ENCODE measurements at regions not wholly inside any gene's neighbourhood (a gene's known extent, or its start where the extent isn't known, plus 50 kb on each side); places are given as distances from the start of the nearest gene placed in this dataset.

GRCh38 chr12:111150921-111151840, 217.7 kb downstream of the PHETA1 start:
- TF ChIP-seq SNAI2 (CRISPR knock-in tag; IDR thresholded peaks at IDR 0.05) (no peak), CSDC2 (CRISPR knock-in tag; IDR thresholded peaks at IDR 0.05) (no peak)
